Vagina (tissue), 2 donors: ENCODE measurements at regions not wholly inside any gene's neighbourhood (a gene's known extent, or its start where the extent isn't known, plus 50 kb on each side); places are given as distances from the start of the nearest gene placed in this dataset.

Experiments used
- DNase-seq, 2 donors: peaks; one replicate each; pipeline ENCODE4 v3.0.0-alpha.2; 2017; ENCODE audit errors: extremely low spot score in 2 of 2
- H3K27ac ChIP-seq: fragments of 200-600 bp; sonication (generic); one replicate; pipeline ENCODE4 v1.5.1; 2019
- H3K27me3 ChIP-seq: fragments of 200-600 bp; sonication (generic); one replicate; pipeline ENCODE4 v1.5.1; 2019
- H3K36me3 ChIP-seq, 2 donors: fragments of 200-600 bp; sonication (generic); one replicate each; pipeline ENCODE4 v1.5.1; 2017 to 2019
- H3K4me1 ChIP-seq: fragments of 200-600 bp; sonication (generic); one replicate; pipeline ENCODE4 v1.5.1; 2019
- H3K4me3 ChIP-seq, 2 donors: fragments of 200-600 bp; sonication (generic); 1 replicate in 1 of 2; 2 replicates in 1 of 2; pipeline ENCODE4 v1.5.1; 2016 to 2019
- H3K9me3 ChIP-seq: fragments of 200-600 bp; sonication (generic); one replicate; pipeline ENCODE4 v1.5.1; 2019
- POLR2A ChIP-seq, 2 donors: fragments of 450-650 bp; IDR thresholded peaks; one replicate each; pipeline ENCODE4 v1.6.1; 2017; ENCODE audit warnings: antibody characterized with exemption in 2 of 2, mild to moderate bottlenecking in 2 of 2, moderate library complexity in 2 of 2
- POLR2AphosphoS5 ChIP-seq, 2 donors: sonication (generic); formaldehyde crosslinking; IDR thresholded peaks; one replicate each; pipeline ENCODE4 v1.9.0; 2017; ENCODE audit warnings: antibody characterized with exemption in 2 of 2, mild to moderate bottlenecking in 2 of 2, low read depth in 1 of 2; ENCODE audit not compliant: insufficient read depth in 1 of 2
- intact Hi-C: fragments of 100-400 bp; cut with DNase I; formaldehyde crosslinking; loops from one replicate; pipeline ENCODE4 v1.15.1; 2023
- TF ChIP-seq, protein P1 (sequence below), 3 experiments: fragments of 450-650 bp in 2 of 3; fragments of 200-600 bp in 1 of 3; sonication (generic) in 1 of 3; IDR thresholded peaks; one replicate each; pipeline ENCODE4 v1.5.1; 2017 to 2019; ENCODE audit warnings: antibody characterized with exemption in 3 of 3, mild to moderate bottlenecking in 2 of 3, moderate library complexity in 2 of 3

DNA sequence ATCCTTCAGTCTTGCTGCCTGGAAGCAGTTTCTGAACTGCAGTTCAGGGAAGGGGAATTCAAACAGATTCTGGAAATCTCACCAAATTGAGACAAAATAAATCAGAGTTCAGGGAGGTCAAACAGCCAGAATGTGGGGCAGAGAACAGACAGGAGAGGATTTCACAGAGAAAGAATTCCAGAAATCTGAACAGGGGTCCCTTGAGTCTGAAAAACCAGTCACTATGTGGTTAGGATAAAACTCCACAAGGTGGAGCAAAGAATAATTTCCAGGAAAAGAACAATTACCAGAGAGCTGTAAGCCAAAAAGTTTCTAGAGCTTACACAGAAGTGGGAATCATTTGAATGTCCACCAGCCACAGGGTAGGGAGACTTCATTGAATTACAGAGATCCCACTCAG lies 84.7 kb downstream of the URB2 start:
- Histone ChIP-seq H3K4me3 (no peak overlapping the region), H3K27me3 (no peaks in the 10 kb centered on the region), H3K36me3 (no peaks in the 10 kb centered on the region), H3K4me1 (no peaks in the 10 kb centered on the region), H3K27ac (no peak overlapping the region), H3K9me3 (peaks cover 2% of the 10 kb centered on the region)
- DNase-seq, result no peak
- TF ChIP-seq POLR2A (IDR thresholded peaks at IDR 0.05) (no peak), POLR2AphosphoS5 (IDR thresholded peaks at IDR 0.05; ENCODE audit: insufficient read depth in 1 of 2, low read depth in 1 of 2) (no peak)
- TF ChIP-seq, protein P1, sequence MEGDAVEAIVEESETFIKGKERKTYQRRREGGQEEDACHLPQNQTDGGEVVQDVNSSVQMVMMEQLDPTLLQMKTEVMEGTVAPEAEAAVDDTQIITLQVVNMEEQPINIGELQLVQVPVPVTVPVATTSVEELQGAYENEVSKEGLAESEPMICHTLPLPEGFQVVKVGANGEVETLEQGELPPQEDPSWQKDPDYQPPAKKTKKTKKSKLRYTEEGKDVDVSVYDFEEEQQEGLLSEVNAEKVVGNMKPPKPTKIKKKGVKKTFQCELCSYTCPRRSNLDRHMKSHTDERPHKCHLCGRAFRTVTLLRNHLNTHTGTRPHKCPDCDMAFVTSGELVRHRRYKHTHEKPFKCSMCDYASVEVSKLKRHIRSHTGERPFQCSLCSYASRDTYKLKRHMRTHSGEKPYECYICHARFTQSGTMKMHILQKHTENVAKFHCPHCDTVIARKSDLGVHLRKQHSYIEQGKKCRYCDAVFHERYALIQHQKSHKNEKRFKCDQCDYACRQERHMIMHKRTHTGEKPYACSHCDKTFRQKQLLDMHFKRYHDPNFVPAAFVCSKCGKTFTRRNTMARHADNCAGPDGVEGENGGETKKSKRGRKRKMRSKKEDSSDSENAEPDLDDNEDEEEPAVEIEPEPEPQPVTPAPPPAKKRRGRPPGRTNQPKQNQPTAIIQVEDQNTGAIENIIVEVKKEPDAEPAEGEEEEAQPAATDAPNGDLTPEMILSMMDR (IDR thresholded peaks at IDR 0.05), result no peak
- intact Hi-C loops, result no loop called here

DNA sequence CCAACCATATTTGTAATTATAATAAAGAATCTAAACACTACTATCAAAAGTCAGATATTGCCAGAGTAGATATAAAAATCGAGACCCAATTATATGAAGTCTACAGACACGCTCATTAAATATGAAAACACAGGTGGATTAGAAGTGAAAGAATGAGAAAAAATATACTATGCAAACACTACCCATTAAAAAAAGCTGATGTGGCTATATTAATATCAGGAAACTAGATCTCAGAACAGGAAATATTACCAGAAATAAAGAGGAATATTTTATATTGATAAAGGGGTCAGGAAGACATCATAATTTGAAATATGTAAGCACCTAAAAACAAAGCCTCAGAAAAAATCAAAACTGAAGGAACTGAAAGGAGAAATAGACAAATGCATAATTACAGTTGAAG lies 88.3 kb downstream of the URB2 start:
- Histone ChIP-seq H3K36me3 (no peaks in the 10 kb centered on the region), H3K27me3 (no peaks in the 10 kb centered on the region), H3K4me1 (no peaks in the 10 kb centered on the region), H3K9me3 (no peaks in the 10 kb centered on the region), H3K4me3 (no peak overlapping the region), H3K27ac (no peak overlapping the region)
- DNase-seq, result no peak
- intact Hi-C loops, result no loop called here
- TF ChIP-seq POLR2AphosphoS5 (IDR thresholded peaks at IDR 0.05; ENCODE audit: insufficient read depth in 1 of 2, low read depth in 1 of 2) (no peak), POLR2A (IDR thresholded peaks at IDR 0.05) (no peak)
- TF ChIP-seq, protein P1 (IDR thresholded peaks at IDR 0.05), result no peak

DNA sequence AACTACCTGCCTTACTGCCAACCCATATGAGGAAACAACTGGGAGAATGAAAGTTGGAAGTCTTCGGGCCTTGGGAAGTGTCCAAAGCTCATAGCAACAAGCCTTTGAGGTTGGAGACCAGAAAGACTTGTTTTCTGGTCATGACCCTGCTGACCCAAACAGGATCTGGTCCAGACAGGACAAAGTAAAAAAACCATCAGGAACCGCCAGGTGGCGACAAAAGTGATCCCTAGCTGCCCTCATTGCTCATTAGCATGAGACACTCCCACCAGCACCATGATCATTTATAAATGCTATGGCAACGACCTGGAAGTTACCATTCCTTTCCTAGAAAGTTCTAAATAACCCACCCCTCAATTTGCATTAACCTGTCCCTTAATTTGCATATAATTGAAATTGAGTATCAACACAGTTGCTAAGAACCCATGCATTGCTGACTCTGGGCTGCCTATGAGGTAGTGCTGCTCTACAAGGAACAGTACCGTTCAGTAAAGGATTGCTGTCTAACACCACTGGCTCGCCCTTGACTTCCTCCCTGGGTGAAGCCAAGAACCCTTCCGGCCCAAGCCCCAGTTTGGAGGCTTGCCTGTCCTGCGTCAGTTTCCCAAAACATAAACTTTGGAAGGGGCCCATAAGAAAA lies 89.0 kb downstream of the URB2 start:
- no peak overlapping the region for H3K27ac ChIP-seq
- no peak overlapping the region for H3K4me3 ChIP-seq
- H3K36me3 ChIP-seq, result no peaks in the 10 kb centered on the region
- H3K4me1 ChIP-seq, result no peaks in the 10 kb centered on the region
- no peaks in the 10 kb centered on the region for H3K9me3 ChIP-seq
- no peak for DNase-seq
- intact Hi-C loops, result no loop called here
- no peak for TF ChIP-seq POLR2AphosphoS5 (IDR thresholded peaks at IDR 0.05; ENCODE audit: insufficient read depth in 1 of 2, low read depth in 1 of 2)
- TF ChIP-seq, protein P1 (IDR thresholded peaks at IDR 0.05), result no peak
- no peak for TF ChIP-seq POLR2A (IDR thresholded peaks at IDR 0.05)
- no peaks in the 10 kb centered on the region for H3K27me3 ChIP-seq

DNA sequence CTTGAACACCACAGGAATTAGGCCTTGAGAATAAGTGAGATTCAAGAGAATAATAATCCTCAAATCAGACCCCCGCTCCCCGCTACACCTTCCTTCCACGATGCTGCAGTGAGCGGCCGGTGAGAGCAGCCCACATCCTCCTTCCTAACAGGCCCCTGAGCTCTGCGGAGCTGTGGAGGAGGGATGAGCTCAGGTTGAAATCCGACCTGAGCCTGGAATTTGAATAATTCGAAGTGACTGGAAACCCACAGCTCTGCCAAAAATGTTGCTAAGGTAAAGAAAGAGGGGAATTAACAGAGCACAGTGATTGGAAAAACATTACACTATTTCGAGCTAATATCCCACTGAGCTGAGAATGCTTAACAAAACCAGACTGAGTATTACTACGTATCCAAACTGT lies 90.0 kb downstream of the URB2 start:
- Histone ChIP-seq H3K4me1 (no peaks in the 10 kb centered on the region), H3K36me3 (no peaks in the 10 kb centered on the region), H3K27me3 (no peaks in the 10 kb centered on the region), H3K9me3 (no peaks in the 10 kb centered on the region), H3K4me3 (no peak overlapping the region), H3K27ac (no peak overlapping the region)
- TF ChIP-seq, protein P1 (IDR thresholded peaks at IDR 0.05), result no peak
- no peak for TF ChIP-seq POLR2A (IDR thresholded peaks at IDR 0.05)
- intact Hi-C loops, result no loop called here
- no peak for DNase-seq

DNA sequence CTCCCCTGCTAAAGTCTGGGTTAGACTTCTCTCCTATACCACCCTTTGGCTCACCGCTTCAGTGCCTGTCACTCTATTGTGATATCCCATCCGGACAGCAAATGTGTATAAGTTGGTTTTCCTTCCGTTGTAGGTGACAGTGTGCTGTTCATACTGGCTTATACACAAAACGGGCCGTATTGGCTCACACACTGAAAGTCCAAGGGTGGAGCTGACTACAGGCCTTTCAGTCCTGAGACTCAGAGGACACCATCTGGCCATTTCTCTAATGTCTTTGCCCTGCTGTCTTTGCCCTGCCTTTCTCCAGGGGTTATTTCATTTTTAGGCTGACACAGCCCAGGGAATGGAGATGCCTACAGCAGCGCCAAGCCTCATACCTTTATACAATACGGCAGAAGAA lies 90.7 kb downstream of the URB2 start:
- Histone ChIP-seq H3K4me1 (no peaks in the 10 kb centered on the region), H3K27me3 (no peaks in the 10 kb centered on the region), H3K4me3 (no peak overlapping the region), H3K36me3 (no peaks in the 10 kb centered on the region), H3K27ac (no peak overlapping the region), H3K9me3 (no peaks in the 10 kb centered on the region)
- intact Hi-C loops, result no loop called here
- no peak for DNase-seq
- no peak for TF ChIP-seq POLR2AphosphoS5 (IDR thresholded peaks at IDR 0.05; ENCODE audit: insufficient read depth in 1 of 2, low read depth in 1 of 2)
- TF ChIP-seq POLR2A (IDR thresholded peaks at IDR 0.05), result no peak
- TF ChIP-seq, protein P1 (IDR thresholded peaks at IDR 0.05), result no peak
